ENCODE measurements at regions not wholly inside any gene's neighbourhood (a gene's known extent, or its start where the extent isn't known, plus 50 kb on each side); places are given as distances from the start of the nearest gene placed in this dataset.

- DNase-seq (ENCODE audit: low read depth, low spot score), result no peak
- Histone ChIP-seq H3K27me3 (ENCODE audit: control insufficient read depth, insufficient read depth, low read length) (no peaks in the 10 kb centered on the region), H3K4me3 (ENCODE audit: low read length) (no peak overlapping the region), H3K36me3 (ENCODE audit: control insufficient read depth, insufficient read depth, low read length) (no peaks in the 10 kb centered on the region), H3K9me3 (ENCODE audit: control insufficient read depth, insufficient read depth, low read length) (no peaks in the 10 kb centered on the region), H3K4me1 (ENCODE audit: control insufficient read depth, insufficient read depth, low read length) (no peaks in the 10 kb centered on the region), H3K27ac (ENCODE audit: low read length) (no peak overlapping the region)
- WGBS (ENCODE audit: insufficient coverage, insufficient read length), result no CpG with 5 or more reads among the region's 11 CpGs
Observed at GRCh38 chr6:14876778-14877613, 368.9 kb upstream of the JARID2 start.

- Histone ChIP-seq H3K4me1 (ENCODE audit: control insufficient read depth, insufficient read depth, low read length) (peaks cover 4% of the 10 kb centered on the region; the same call in 1 of the 2 replicates), H3K9me3 (ENCODE audit: control insufficient read depth, insufficient read depth, low read length) (no peaks in the 10 kb centered on the region), H3K27ac (ENCODE audit: low read length) (no peak overlapping the region), H3K27me3 (ENCODE audit: control insufficient read depth, insufficient read depth, low read length) (no peaks in the 10 kb centered on the region), H3K4me3 (ENCODE audit: low read length) (no peak overlapping the region), H3K36me3 (ENCODE audit: control insufficient read depth, insufficient read depth, low read length) (no peaks in the 10 kb centered on the region)
- DNase-seq (ENCODE audit: low read depth, low spot score), result no peak
- WGBS (ENCODE audit: insufficient coverage, insufficient read length), result no CpG with 5 or more reads among the region's 3 CpGs
Observed at GRCh38 chr6:14877758-14878157, 368.1 kb upstream of the JARID2 start.

GRCh38 chr6:14880052-14880451, 365.8 kb upstream of the JARID2 start:
- H3K4me3 ChIP-seq (ENCODE audit: low read length), result no peak overlapping the region
- H3K27me3 ChIP-seq (ENCODE audit: control insufficient read depth, insufficient read depth, low read length), result no peaks in the 10 kb centered on the region
- no peak overlapping the region for H3K27ac ChIP-seq (ENCODE audit: low read length)
- no peaks in the 10 kb centered on the region for H3K9me3 ChIP-seq (ENCODE audit: control insufficient read depth, insufficient read depth, low read length)
- DNase-seq (ENCODE audit: low read depth, low spot score), result no peak
- no peaks in the 10 kb centered on the region for H3K36me3 ChIP-seq (ENCODE audit: control insufficient read depth, insufficient read depth, low read length)
- no CpG with 5 or more reads among the region's 9 CpGs for WGBS (ENCODE audit: insufficient coverage, insufficient read length)
- H3K4me1 ChIP-seq (ENCODE audit: control insufficient read depth, insufficient read depth, low read length), result peaks cover 9% of the 10 kb centered on the region

GRCh38 chr6:14880677-14881076, 365.2 kb upstream of the JARID2 start:
- Histone ChIP-seq H3K4me1 (ENCODE audit: control insufficient read depth, insufficient read depth, low read length) (peaks cover 9% of the 10 kb centered on the region), H3K27ac (ENCODE audit: low read length) (no peak overlapping the region), H3K4me3 (ENCODE audit: low read length) (no peak overlapping the region), H3K36me3 (ENCODE audit: control insufficient read depth, insufficient read depth, low read length) (no peaks in the 10 kb centered on the region), H3K9me3 (ENCODE audit: control insufficient read depth, insufficient read depth, low read length) (no peaks in the 10 kb centered on the region), H3K27me3 (ENCODE audit: control insufficient read depth, insufficient read depth, low read length) (no peaks in the 10 kb centered on the region)
- DNase-seq (ENCODE audit: low read depth, low spot score), result no peak
- WGBS (ENCODE audit: insufficient coverage, insufficient read length), result no CpG with 5 or more reads among the region's 3 CpGs

GRCh38 chr6:14881398-14881797, 364.5 kb upstream of the JARID2 start:
- DNase-seq (ENCODE audit: low read depth, low spot score), result no peak
- Histone ChIP-seq H3K4me3 (ENCODE audit: low read length) (no peak overlapping the region), H3K9me3 (ENCODE audit: control insufficient read depth, insufficient read depth, low read length) (no peaks in the 10 kb centered on the region), H3K36me3 (ENCODE audit: control insufficient read depth, insufficient read depth, low read length) (no peaks in the 10 kb centered on the region), H3K27ac (ENCODE audit: low read length) (no peak overlapping the region), H3K4me1 (ENCODE audit: control insufficient read depth, insufficient read depth, low read length) (peaks cover 9% of the 10 kb centered on the region), H3K27me3 (ENCODE audit: control insufficient read depth, insufficient read depth, low read length) (no peaks in the 10 kb centered on the region)
- no CpG with 5 or more reads among the region's 4 CpGs for WGBS (ENCODE audit: insufficient coverage, insufficient read length)

GRCh38 chr6:14882394-14883026, 363.4 kb upstream of the JARID2 start:
- Histone ChIP-seq H3K4me1 (ENCODE audit: control insufficient read depth, insufficient read depth, low read length) (peaks cover 9% of the 10 kb centered on the region), H3K4me3 (ENCODE audit: low read length) (no peak overlapping the region), H3K27ac (ENCODE audit: low read length) (no peak overlapping the region), H3K9me3 (ENCODE audit: control insufficient read depth, insufficient read depth, low read length) (no peaks in the 10 kb centered on the region), H3K27me3 (ENCODE audit: control insufficient read depth, insufficient read depth, low read length) (no peaks in the 10 kb centered on the region), H3K36me3 (ENCODE audit: control insufficient read depth, insufficient read depth, low read length) (no peaks in the 10 kb centered on the region)
- 100% methylated on average over 2 of the region's 9 CpGs for WGBS (ENCODE audit: insufficient coverage, insufficient read length)
- no peak for DNase-seq (ENCODE audit: low read depth, low spot score)

GRCh38 chr6:14883921-14884320, 361.9 kb upstream of the JARID2 start:
- Histone ChIP-seq H3K4me3 (ENCODE audit: low read length) (no peak overlapping the region), H3K27ac (ENCODE audit: low read length) (no peak overlapping the region), H3K36me3 (ENCODE audit: control insufficient read depth, insufficient read depth, low read length) (no peaks in the 10 kb centered on the region), H3K4me1 (ENCODE audit: control insufficient read depth, insufficient read depth, low read length) (peaks cover 9% of the 10 kb centered on the region), H3K9me3 (ENCODE audit: control insufficient read depth, insufficient read depth, low read length) (no peaks in the 10 kb centered on the region), H3K27me3 (ENCODE audit: control insufficient read depth, insufficient read depth, low read length) (no peaks in the 10 kb centered on the region)
- WGBS (ENCODE audit: insufficient coverage, insufficient read length), result no CpG with 5 or more reads among the region's 4 CpGs
- DNase-seq (ENCODE audit: low read depth, low spot score), result no peak

GRCh38 chr6:14885498-14885897, 360.4 kb upstream of the JARID2 start:
- no CpG with 5 or more reads among the region's 5 CpGs for WGBS (ENCODE audit: insufficient coverage, insufficient read length)

GRCh38 chr6:14887181-14887580, 358.7 kb upstream of the JARID2 start:
- DNase-seq (ENCODE audit: low read depth, low spot score), result no peak
- H3K4me3 ChIP-seq (ENCODE audit: low read length), result no peak overlapping the region
- no peaks in the 10 kb centered on the region for H3K27me3 ChIP-seq (ENCODE audit: control insufficient read depth, insufficient read depth, low read length)
- no peak overlapping the region for H3K27ac ChIP-seq (ENCODE audit: low read length)
- H3K4me1 ChIP-seq (ENCODE audit: control insufficient read depth, insufficient read depth, low read length), result peaks cover 9% of the 10 kb centered on the region
- no CpG with 5 or more reads among the region's 3 CpGs for WGBS (ENCODE audit: insufficient coverage, insufficient read length)
- no peaks in the 10 kb centered on the region for H3K36me3 ChIP-seq (ENCODE audit: control insufficient read depth, insufficient read depth, low read length)
- no peaks in the 10 kb centered on the region for H3K9me3 ChIP-seq (ENCODE audit: control insufficient read depth, insufficient read depth, low read length)

More at GRCh38 chr6:14885498-14885897, 360.4 kb upstream of the JARID2 start:
- Histone ChIP-seq H3K27ac (ENCODE audit: low read length) (no peak overlapping the region), H3K27me3 (ENCODE audit: control insufficient read depth, insufficient read depth, low read length) (no peaks in the 10 kb centered on the region), H3K4me3 (ENCODE audit: low read length) (no peak overlapping the region), H3K4me1 (ENCODE audit: control insufficient read depth, insufficient read depth, low read length) (peaks cover 9% of the 10 kb centered on the region), H3K36me3 (ENCODE audit: control insufficient read depth, insufficient read depth, low read length) (no peaks in the 10 kb centered on the region), H3K9me3 (ENCODE audit: control insufficient read depth, insufficient read depth, low read length) (no peaks in the 10 kb centered on the region)
- DNase-seq (ENCODE audit: low read depth, low spot score), result no peak

- Histone ChIP-seq H3K4me3 (ENCODE audit: low read length) (no peak overlapping the region), H3K36me3 (ENCODE audit: control insufficient read depth, insufficient read depth, low read length) (no peaks in the 10 kb centered on the region), H3K4me1 (ENCODE audit: control insufficient read depth, insufficient read depth, low read length) (peaks cover 4% of the 10 kb centered on the region), H3K9me3 (ENCODE audit: control insufficient read depth, insufficient read depth, low read length) (no peaks in the 10 kb centered on the region), H3K27ac (ENCODE audit: low read length) (no peak overlapping the region), H3K27me3 (ENCODE audit: control insufficient read depth, insufficient read depth, low read length) (no peaks in the 10 kb centered on the region)
- no CpG with 5 or more reads among the region's 5 CpGs for WGBS (ENCODE audit: insufficient coverage, insufficient read length)
- no peak for DNase-seq (ENCODE audit: low read depth, low spot score)
Observed at GRCh38 chr6:14887986-14888574, 357.8 kb upstream of the JARID2 start.
